OCI-LY1 (cell line): ENCODE measurements at regions not wholly inside any gene's neighbourhood (a gene's known extent, or its start where the extent isn't known, plus 50 kb on each side); places are given as distances from the start of the nearest gene placed in this dataset.

Experiments used
- CTCF ChIP-seq: fragments of 200-600 bp; sonication (generic), shearing (Covaris generic); IDR thresholded peaks from 2 replicates; pipeline ENCODE4 v1.5.1; 2017; ENCODE audit warnings: mild to moderate bottlenecking, antibody characterized with exemption, low read length, moderate library complexity, mixed read lengths
- EZH2 ChIP-seq: fragments of 200-600 bp; sonication (generic), shearing (Covaris generic); IDR thresholded peaks from 2 replicates; pipeline ENCODE4 v1.8.0; 2017; ENCODE audit warnings: borderline replicate concordance, mixed run types, mild to moderate bottlenecking, antibody characterized with exemption, low read length, moderate library complexity, mixed read lengths

- TF ChIP-seq CTCF, result no peak
- no peak for TF ChIP-seq EZH2
These were observed 475.1 kb downstream of the TNS1 start for GRCh38 chr2:217527590-217528202.
